Upper lobe of right lung (tissue), 1 donor: ENCODE measurements at regions not wholly inside any gene's neighbourhood (a gene's known extent, or its start where the extent isn't known, plus 50 kb on each side); places are given as distances from the start of the nearest gene placed in this dataset.

Experiments used
- ATAC-seq: fragments of 200-7000 bp; cut with Tn5 transposase; one replicate; pipeline ENCODE4 v1.9.1; 2020; ENCODE audit warnings: mild to moderate bottlenecking, moderate library complexity
- DNase-seq: peaks from one replicate; pipeline ENCODE4 v3.0.0-alpha.2; 2020
- H3K27ac ChIP-seq: fragments of 200-600 bp; one replicate; pipeline ENCODE4 v1.8.0; 2022
- H3K27me3 ChIP-seq: fragments of 200-600 bp; one replicate; pipeline ENCODE4 v1.8.0; 2022; ENCODE audit warnings: mild to moderate bottlenecking
- H3K36me3 ChIP-seq: fragments of 200-600 bp; one replicate; pipeline ENCODE4 v1.8.0; 2022
- H3K4me1 ChIP-seq: fragments of 200-600 bp; one replicate; pipeline ENCODE4 v1.8.0; 2022
- H3K4me3 ChIP-seq: fragments of 200-600 bp; one replicate; pipeline ENCODE4 v1.8.0; 2022; ENCODE audit warnings: mild to moderate bottlenecking
- H3K9me3 ChIP-seq: fragments of 200-600 bp; one replicate; pipeline ENCODE4 v1.8.0; 2022
- intact Hi-C: fragments of 100-400 bp; cut with DNase I; formaldehyde crosslinking; loops from one replicate; pipeline ENCODE4 v1.11.0; 2022
- TF ChIP-seq, protein P1 (sequence below): fragments of 200-600 bp; IDR thresholded peaks from one replicate; pipeline ENCODE4 v1.8.0; 2022; ENCODE audit warnings: antibody characterized with exemption
- donor health status: DM: no; HTN: yes; CAD: no; lungs with severe emphysema.

- H3K4me3 ChIP-seq: no peak overlapping the region
- no peaks in the 10 kb centered on the region for H3K36me3 ChIP-seq
- no peak overlapping the region for H3K27ac ChIP-seq
- ATAC-seq (peak; percentile 64), DNase-seq (no peak)
- TF ChIP-seq, protein P1, sequence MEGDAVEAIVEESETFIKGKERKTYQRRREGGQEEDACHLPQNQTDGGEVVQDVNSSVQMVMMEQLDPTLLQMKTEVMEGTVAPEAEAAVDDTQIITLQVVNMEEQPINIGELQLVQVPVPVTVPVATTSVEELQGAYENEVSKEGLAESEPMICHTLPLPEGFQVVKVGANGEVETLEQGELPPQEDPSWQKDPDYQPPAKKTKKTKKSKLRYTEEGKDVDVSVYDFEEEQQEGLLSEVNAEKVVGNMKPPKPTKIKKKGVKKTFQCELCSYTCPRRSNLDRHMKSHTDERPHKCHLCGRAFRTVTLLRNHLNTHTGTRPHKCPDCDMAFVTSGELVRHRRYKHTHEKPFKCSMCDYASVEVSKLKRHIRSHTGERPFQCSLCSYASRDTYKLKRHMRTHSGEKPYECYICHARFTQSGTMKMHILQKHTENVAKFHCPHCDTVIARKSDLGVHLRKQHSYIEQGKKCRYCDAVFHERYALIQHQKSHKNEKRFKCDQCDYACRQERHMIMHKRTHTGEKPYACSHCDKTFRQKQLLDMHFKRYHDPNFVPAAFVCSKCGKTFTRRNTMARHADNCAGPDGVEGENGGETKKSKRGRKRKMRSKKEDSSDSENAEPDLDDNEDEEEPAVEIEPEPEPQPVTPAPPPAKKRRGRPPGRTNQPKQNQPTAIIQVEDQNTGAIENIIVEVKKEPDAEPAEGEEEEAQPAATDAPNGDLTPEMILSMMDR: peak; percentile 55
- H3K9me3 ChIP-seq: no peaks in the 10 kb centered on the region
- H3K4me1 ChIP-seq: no peaks in the 10 kb centered on the region
- intact Hi-C loops: no loop called here
- no peaks in the 10 kb centered on the region for H3K27me3 ChIP-seq
Observed at GRCh38 chr9:84404095-84404686, 63.6 kb upstream of the SLC28A3 start.

DNA sequence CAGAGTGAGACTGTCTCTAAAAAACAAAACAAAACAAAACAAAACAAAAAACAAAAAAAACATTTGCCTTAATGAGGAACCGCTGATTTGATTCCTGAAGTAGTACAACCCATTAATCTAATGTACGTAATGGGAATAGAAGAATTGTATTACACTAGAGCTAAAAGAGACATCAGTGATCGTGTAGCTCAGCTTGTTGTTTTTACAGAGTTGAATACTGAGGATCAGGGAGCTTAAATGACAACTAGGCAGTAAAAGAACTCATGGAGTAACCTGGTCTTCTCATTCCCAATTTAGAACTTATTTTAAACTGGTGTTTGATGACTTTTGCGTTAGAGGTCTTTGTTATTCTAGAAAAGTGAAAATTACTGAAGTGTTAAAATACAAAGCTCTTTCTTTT, 65.1 kb upstream of the SLC28A3 start:
- Histone ChIP-seq H3K36me3 (no peaks in the 10 kb centered on the region), H3K4me1 (no peaks in the 10 kb centered on the region), H3K27ac (no peak overlapping the region), H3K4me3 (no peak overlapping the region), H3K27me3 (no peaks in the 10 kb centered on the region), H3K9me3 (no peaks in the 10 kb centered on the region)
- TF ChIP-seq, protein P1: no peak
- ATAC-seq: no peak
- DNase-seq: no peak
- intact Hi-C loops: no loop called here

DNA sequence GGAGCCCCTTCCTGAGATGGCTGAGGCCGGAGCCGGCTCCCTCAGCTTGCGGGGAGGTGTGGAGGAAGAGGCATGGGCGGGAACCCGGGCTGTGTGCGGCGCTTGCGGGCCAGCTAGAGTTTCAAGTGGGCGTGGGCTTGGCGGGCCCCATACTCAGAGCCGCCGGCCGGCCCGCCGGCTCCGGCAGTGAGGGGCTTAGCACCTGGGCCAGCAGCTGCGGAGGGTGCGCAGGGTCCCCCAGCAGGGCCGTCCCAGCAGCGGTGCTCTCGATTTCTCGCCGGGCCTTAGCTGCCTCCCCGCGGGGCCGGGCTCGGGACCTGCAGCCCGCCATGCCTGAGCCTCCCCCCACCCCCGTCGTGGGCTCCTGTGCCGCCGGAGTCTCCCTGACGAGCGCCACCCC, 67.9 kb upstream of the SLC28A3 start:
- Histone ChIP-seq H3K27ac (no peak overlapping the region), H3K27me3 (no peaks in the 10 kb centered on the region), H3K9me3 (no peaks in the 10 kb centered on the region), H3K36me3 (no peaks in the 10 kb centered on the region), H3K4me3 (no peak overlapping the region), H3K4me1 (no peaks in the 10 kb centered on the region)
- intact Hi-C loops: no loop called here
- TF ChIP-seq, protein P1: no peak
- no peak for DNase-seq
- ATAC-seq: no peak

DNA sequence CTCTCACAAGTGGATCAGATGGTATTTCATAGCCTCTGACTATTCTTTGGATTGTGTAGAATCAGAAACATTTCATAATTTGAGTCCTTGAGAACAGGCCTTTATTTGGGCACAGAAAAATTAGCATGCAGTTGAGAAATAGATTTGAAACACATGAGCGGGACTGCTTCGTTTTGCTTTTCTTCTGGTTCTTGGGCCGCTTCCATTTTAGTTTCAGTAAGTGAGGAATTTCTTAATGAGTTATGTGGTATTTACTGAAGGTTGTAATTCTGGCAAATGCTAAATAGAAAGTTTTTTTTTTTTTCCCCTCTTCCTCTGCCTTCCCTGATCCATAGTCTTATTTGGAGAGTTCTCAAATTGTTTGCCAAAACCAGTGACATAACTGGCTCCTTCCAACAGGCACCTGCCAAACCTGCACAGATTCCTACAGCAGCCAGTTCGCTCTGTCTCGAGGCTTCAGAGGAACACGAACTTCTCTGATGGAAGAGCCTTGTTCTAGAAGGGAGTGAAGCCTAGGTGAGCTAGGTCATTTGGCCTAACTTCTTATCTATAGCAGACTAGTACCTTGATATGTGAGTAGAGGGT, 71.2 kb upstream of the SLC28A3 start:
- H3K4me1 ChIP-seq: no peaks in the 10 kb centered on the region
- no peaks in the 10 kb centered on the region for H3K36me3 ChIP-seq
- intact Hi-C loops: no loop called here
- H3K27me3 ChIP-seq: no peaks in the 10 kb centered on the region
- peak; percentile 66 for ATAC-seq
- no peaks in the 10 kb centered on the region for H3K9me3 ChIP-seq
- TF ChIP-seq, protein P1: no peak
- no peak for DNase-seq
- peak overlapping the region; percentile 19 for H3K27ac ChIP-seq
- H3K4me3 ChIP-seq: no peak overlapping the region

- ATAC-seq (no peak), DNase-seq (no peak)
- Histone ChIP-seq H3K36me3 (no peaks in the 10 kb centered on the region), H3K27me3 (no peaks in the 10 kb centered on the region), H3K27ac (no peak overlapping the region), H3K4me1 (no peaks in the 10 kb centered on the region), H3K9me3 (no peaks in the 10 kb centered on the region), H3K4me3 (no peak overlapping the region)
- intact Hi-C loops: no loop called here
- TF ChIP-seq, protein P1: no peak
Observed at GRCh38 chr9:84412654-84413053, 72.1 kb upstream of the SLC28A3 start.

GRCh38 chr9:84413301-84413700, 72.7 kb upstream of the SLC28A3 start:
- H3K9me3 ChIP-seq: no peaks in the 10 kb centered on the region
- TF ChIP-seq, protein P1: no peak
- intact Hi-C loops: no loop called here
- DNase-seq: no peak
- no peak for ATAC-seq
- no peak overlapping the region for H3K27ac ChIP-seq
- no peaks in the 10 kb centered on the region for H3K36me3 ChIP-seq
- no peaks in the 10 kb centered on the region for H3K27me3 ChIP-seq
- no peak overlapping the region for H3K4me3 ChIP-seq
- H3K4me1 ChIP-seq: no peaks in the 10 kb centered on the region
